NOMO-1 treated with dmso at 0.1 percent for 144 hours (cell line): ENCODE measurements at regions not wholly inside any gene's neighbourhood (a gene's known extent, or its start where the extent isn't known, plus 50 kb on each side); places are given as distances from the start of the nearest gene placed in this dataset.

ENCODE experiments used
- DNase-seq: peaks from one replicate; lab custom pipeline; 2025; ENCODE audit not compliant: unreplicated experiment; lab: John Stamatoyannopoulos, UW

DNA sequence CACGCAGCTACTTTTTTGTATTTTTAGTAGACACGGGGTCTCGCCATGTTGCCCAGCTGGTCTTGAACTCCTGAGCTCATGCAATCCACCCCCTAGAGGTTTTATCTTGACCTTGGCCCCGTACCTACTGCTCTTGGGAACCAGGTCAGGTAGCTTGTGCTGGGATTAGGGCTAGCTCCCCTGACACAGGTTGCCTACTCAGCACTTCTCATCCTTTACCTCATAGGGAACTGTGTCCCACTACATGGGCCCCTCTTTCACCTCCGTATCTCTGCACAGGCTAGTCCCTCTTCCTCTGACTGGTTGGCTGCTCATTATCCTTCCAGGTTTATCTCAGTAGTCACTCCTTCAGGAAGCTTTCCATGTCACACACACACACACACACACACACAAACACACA is 58.0 kb upstream of the ITPRID1 start:
- no peak for DNase-seq

DNA sequence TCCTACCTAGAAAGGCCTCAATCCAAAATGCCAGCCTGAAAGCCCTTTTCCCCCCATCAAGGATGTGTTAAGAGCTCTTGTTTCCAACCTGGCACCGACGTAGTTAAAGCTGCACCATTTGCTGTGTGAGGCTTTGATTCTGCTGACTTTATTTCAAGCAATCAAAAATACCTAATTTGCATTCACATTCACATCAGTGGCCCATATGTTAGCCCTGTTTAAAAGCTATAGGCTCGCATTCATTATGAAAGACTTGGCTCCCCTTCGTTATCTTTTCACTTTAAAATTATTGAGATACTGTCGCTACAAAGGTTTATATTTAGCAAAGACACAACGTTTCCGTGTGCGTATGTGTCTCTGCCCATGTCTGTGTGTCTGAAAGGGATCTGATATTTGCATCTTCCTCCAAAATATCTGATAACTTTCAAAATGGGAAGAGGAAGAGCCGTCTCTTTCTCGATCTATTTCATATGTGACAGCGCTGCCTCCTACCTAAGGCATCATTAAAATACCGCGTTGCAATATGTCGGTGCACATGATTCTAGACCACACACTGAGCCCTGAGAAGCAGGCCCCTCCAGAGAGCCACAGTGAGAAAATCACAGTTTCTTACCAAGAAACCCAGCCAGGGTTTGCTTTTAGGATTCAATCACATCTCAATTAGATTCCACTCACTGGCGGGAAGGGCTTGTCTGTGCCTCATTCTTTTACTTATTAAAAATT is 57.1 kb upstream of the ITPRID1 start:
- DNase-seq: no peak

DNA sequence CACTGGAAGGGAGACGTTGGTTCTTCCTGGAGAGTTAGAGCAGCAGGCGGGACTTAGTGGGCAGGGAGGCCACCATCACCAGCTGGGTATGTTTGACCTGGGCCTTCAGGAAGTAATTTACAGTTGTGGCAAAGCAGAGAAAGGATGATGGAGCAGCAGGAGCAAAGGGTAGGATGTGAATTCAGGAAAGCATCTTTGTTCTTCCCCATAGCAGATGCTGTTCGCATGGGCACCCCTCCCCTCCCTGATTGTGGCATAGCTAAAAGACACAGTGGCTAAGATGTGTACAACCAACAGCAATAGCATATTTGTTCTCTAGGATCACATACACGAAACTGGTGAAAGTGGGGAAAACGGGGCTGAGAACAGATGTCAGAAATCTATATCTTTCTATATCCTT is 56.3 kb upstream of the ITPRID1 start:
- no peak for DNase-seq

DNA sequence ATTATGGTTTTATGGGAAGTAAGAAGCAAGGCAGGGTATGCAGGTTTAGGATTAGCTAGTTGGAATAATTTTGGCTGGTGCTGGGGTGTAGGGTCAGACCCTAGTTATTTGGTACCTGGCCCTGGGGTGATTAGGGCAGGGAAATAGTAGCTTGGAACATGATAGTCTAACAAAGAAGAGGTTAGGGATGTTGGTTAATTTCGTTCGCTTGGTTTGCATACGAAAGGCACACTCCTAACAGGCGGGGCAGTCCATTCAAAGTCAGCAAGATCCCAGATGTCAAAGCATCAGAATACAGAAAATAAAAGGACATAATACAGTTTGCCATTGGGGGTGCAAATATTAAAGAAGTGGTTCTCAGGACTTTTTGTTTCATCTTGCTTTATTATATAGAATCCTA is 55.7 kb upstream of the ITPRID1 start:
- no peak for DNase-seq

DNA sequence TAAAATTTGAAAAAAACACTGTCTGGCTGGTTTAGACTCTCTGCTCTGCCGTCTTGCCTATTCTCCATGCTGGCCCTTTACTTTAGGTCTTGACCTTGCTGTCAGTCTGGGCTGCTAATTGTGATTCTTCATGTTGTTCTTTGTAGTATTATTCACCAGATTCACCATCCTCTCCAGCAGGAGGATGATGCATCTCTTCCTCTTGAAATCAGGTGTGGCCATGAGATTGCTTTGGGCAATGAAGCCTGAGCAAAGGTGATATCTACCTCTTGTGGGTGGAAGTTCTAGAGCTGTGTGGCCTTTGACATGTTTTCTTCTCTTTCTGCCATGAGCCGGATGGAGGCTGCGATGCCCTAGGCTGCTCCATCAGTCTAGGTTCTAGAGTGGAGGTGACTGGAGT is 51.3 kb upstream of the ITPRID1 start:
- no peak for DNase-seq
